GM23338 (cell line): ENCODE measurements at regions not wholly inside any gene's neighbourhood (a gene's known extent, or its start where the extent isn't known, plus 50 kb on each side); places are given as distances from the start of the nearest gene placed in this dataset.

Source experiments
- ATAC-seq: fragments of 200-7000 bp; cut with Tn5 transposase; 3 replicates; pipeline ENCODE4 v1.9.1; 2020
- DNase-seq: peaks from one replicate; pipeline ENCODE4 v3.0.0-alpha.2; 2015; ENCODE audit warnings: low spot score
- H2AFZ ChIP-seq: fragments of 200-600 bp; sonication (generic); 2 replicates; pipeline ENCODE4 v1.8.0; 2016; ENCODE audit warnings: antibody characterized with exemption, mild to moderate bottlenecking, moderate library complexity
- H3F3A ChIP-seq: fragments of 200-600 bp; sonication (generic); replicated peaks from 2 replicates; pipeline ENCODE4 v1.8.0; 2017; ENCODE audit warnings: antibody characterized with exemption, mixed run types, low read depth
- H3K27ac ChIP-seq: fragments of 200-600 bp; sonication (generic); 2 replicates; pipeline ENCODE4 v1.6.1; 2016; ENCODE audit warnings: low read depth
- H3K27me3 ChIP-seq: fragments of 200-600 bp; sonication (generic); 2 replicates; pipeline ENCODE4 v1.8.0; 2016; ENCODE audit warnings: mild to moderate bottlenecking, mixed run types, moderate library complexity; ENCODE audit not compliant: insufficient read depth
- H3K36me3 ChIP-seq: fragments of 200-600 bp; sonication (generic); 2 replicates; pipeline ENCODE4 v1.8.0; 2016; ENCODE audit warnings: mild to moderate bottlenecking; ENCODE audit not compliant: insufficient read depth
- H3K4me1 ChIP-seq: fragments of 200-600 bp; sonication (generic); 2 replicates; pipeline ENCODE4 v1.8.0; 2016; ENCODE audit warnings: mild to moderate bottlenecking, moderate library complexity; ENCODE audit not compliant: insufficient read depth
- H3K4me2 ChIP-seq: fragments of 200-600 bp; sonication (generic); 2 replicates; pipeline ENCODE4 v1.7.1; 2017; ENCODE audit warnings: mixed run types
- H3K4me3 ChIP-seq: fragments of 200-600 bp; sonication (generic); 2 replicates; pipeline ENCODE4 v1.6.1; 2016; ENCODE audit warnings: mixed run types
- H3K79me2 ChIP-seq: fragments of 200-600 bp; sonication (generic); replicated peaks from 2 replicates; pipeline ENCODE4 v1.8.0; 2017; ENCODE audit warnings: mild to moderate bottlenecking; ENCODE audit not compliant: insufficient read depth
- H3K9me2 ChIP-seq: fragments of 200-600 bp; sonication (generic); 2 replicates; pipeline ENCODE4 v1.8.0; 2017; ENCODE audit not compliant: insufficient read depth
- H4K20me1 ChIP-seq: fragments of 200-600 bp; sonication (generic); replicated peaks from 2 replicates; pipeline ENCODE4 v1.8.0; 2017; ENCODE audit warnings: mild to moderate bottlenecking; ENCODE audit not compliant: insufficient read depth
- H3K27ac Mint-ChIP-seq: 2 replicates; pipeline ENCODE4 v1.8.0; 2020; ENCODE audit warnings: inconsistent platforms, mild to moderate bottlenecking, moderate library complexity, mixed read lengths
- H3K27me3 Mint-ChIP-seq: 3 replicates; pipeline ENCODE4 v1.8.0; 2022; ENCODE audit warnings: low read depth, mild to moderate bottlenecking, moderate library complexity, mixed read lengths, inconsistent platforms; ENCODE audit not compliant: insufficient read depth, poor library complexity
- H3K36me3 Mint-ChIP-seq: 3 replicates; pipeline ENCODE4 v1.8.0; 2021; ENCODE audit warnings: low read depth, mild to moderate bottlenecking, inconsistent platforms, moderate library complexity, mixed read lengths
- H3K4me1 Mint-ChIP-seq: 3 replicates; pipeline ENCODE4 v1.8.0; 2020; ENCODE audit warnings: mild to moderate bottlenecking, inconsistent platforms, mixed read lengths
- H3K4me3 Mint-ChIP-seq: 3 replicates; pipeline ENCODE4 v1.8.0; 2021; ENCODE audit warnings: moderate library complexity, mild to moderate bottlenecking, inconsistent platforms, mixed read lengths
- H3K9me3 Mint-ChIP-seq: 3 replicates; pipeline ENCODE4 v1.8.0; 2020; ENCODE audit warnings: moderate library complexity, mild to moderate bottlenecking, inconsistent platforms, mixed read lengths
- CREB1 ChIP-seq: fragments of 250-450 bp; sonication (Bioruptor Pico); IDR thresholded peaks from 2 replicates; pipeline ENCODE4 v1.5.0; 2020; ENCODE audit warnings: low read depth, mild to moderate bottlenecking, moderate library complexity
- CTCF ChIP-seq, 2 experiments: fragments of 200-600 bp in 1 of 2; sonication (generic) in 1 of 2; conservative IDR thresholded peaks; 2 replicates each; pipeline versions ENCODE4 v1.5.1 to v1.6.1; 2016 to 2017; ENCODE audit warnings: antibody characterized with exemption in 2 of 2, low read depth in 2 of 2, mild to moderate bottlenecking in 2 of 2, moderate library complexity in 1 of 2
- ETS1 ChIP-seq: IDR thresholded peaks from 2 replicates; pipeline ENCODE4 v1.6.1; 2016; ENCODE audit warnings: antibody characterized with exemption
- EZH2 ChIP-seq: fragments of 200-600 bp; sonication (generic); IDR thresholded peaks from one replicate; pipeline ENCODE4 v1.8.0; 2017; ENCODE audit warnings: antibody characterized with exemption, mild to moderate bottlenecking, low read depth; ENCODE audit not compliant: unreplicated experiment
- EZH2phosphoT487 ChIP-seq: fragments of 200-600 bp; sonication (generic); IDR thresholded peaks from one replicate; pipeline ENCODE4 v1.8.1; 2018; ENCODE audit warnings: antibody characterized with exemption; ENCODE audit not compliant: unreplicated experiment
- JUNB ChIP-seq: IDR thresholded peaks from one replicate; pipeline ENCODE4 v1.6.1; 2016; ENCODE audit warnings: antibody characterized with exemption; ENCODE audit not compliant: unreplicated experiment
- NANOG ChIP-seq: IDR thresholded peaks from 2 replicates; pipeline ENCODE4 v1.6.1; 2016; ENCODE audit warnings: antibody characterized with exemption, borderline replicate concordance
- REST ChIP-seq: IDR thresholded peaks from one replicate; pipeline ENCODE4 v1.6.1; 2018; ENCODE audit warnings: antibody characterized with exemption; ENCODE audit not compliant: unreplicated experiment
- STAT1 ChIP-seq: IDR thresholded peaks from one replicate; pipeline ENCODE4 v1.6.1; 2016; ENCODE audit warnings: antibody characterized with exemption; ENCODE audit not compliant: unreplicated experiment
- ZNF114 ChIP-seq: fragments of 250-450 bp; sonication (Bioruptor Pico); IDR thresholded peaks from 2 replicates; pipeline ENCODE4 v1.5.0; 2020; ENCODE audit warnings: mild to moderate bottlenecking, moderate library complexity
- ZNF331 ChIP-seq: fragments of 250-450 bp; sonication (Bioruptor Pico); IDR thresholded peaks from 2 replicates; pipeline ENCODE4 v1.5.0; 2020; ENCODE audit warnings: low read depth, mild to moderate bottlenecking, moderate library complexity
- ZNF462 ChIP-seq: fragments of 250-450 bp; sonication (Bioruptor Pico); IDR thresholded peaks from 2 replicates; pipeline ENCODE4 v1.5.0; 2020; ENCODE audit warnings: mild to moderate bottlenecking, moderate library complexity

GRCh38 chr1:17986156-17986555 lies 121.4 kb upstream of the IGSF21 start:
- DNase-seq: no peak
- Histone ChIP-seq H4K20me1 (no peaks in the 10 kb centered on the region), H3K4me2 (no peak overlapping the region), H3K27ac (no peak overlapping the region), H3K9me2 (no peaks in the 10 kb centered on the region; the same call in 1 of the 2 replicates), H3K4me1 (no peaks in the 10 kb centered on the region), H3K36me3 (no peaks in the 10 kb centered on the region), H2AFZ (no peak overlapping the region), H3F3A (no peaks in the 10 kb centered on the region), H3K4me3 (no peak overlapping the region), H3K27me3 (no peaks in the 10 kb centered on the region), H3K79me2 (no peaks in the 10 kb centered on the region)
- ATAC-seq: no peak
- TF ChIP-seq ZNF114 (CRISPR knock-in tag) (no peak), ETS1 (no peak), REST (no peak), ZNF331 (no peak), STAT1 (no peak), CREB1 (CRISPR knock-in tag) (no peak), ZNF462 (CRISPR knock-in tag) (no peak), EZH2 (no peak), EZH2phosphoT487 (no peak), CTCF (conservative IDR thresholded peaks at IDR 0.05; ENCODE audit: low read depth in 2 of 2) (no peak), JUNB (no peak), NANOG (no peak)
- no peaks in the 10 kb centered on the region for H3K9me3 Mint-ChIP-seq
- H3K4me3 Mint-ChIP-seq: no peak overlapping the region
- no peak overlapping the region for H3K27ac Mint-ChIP-seq
- no peaks in the 10 kb centered on the region for H3K4me1 Mint-ChIP-seq
- no peaks in the 10 kb centered on the region for H3K27me3 Mint-ChIP-seq
- H3K36me3 Mint-ChIP-seq: no peaks in the 10 kb centered on the region
